K562 (cell line): ENCODE measurements at regions not wholly inside any gene's neighbourhood (a gene's known extent, or its start where the extent isn't known, plus 50 kb on each side); places are given as distances from the start of the nearest gene placed in this dataset.

Experiments
- ATAC-seq: fragments of 200-7000 bp; cut with Tn5 transposase; 3 replicates; pipeline ENCODE4 v1.9.1; 2020; ENCODE audit warnings: moderate library complexity
- BruUV-seq: library from RNA; stranded (reverse); fragments of 400-500 nt; replicated peaks from 2 replicates; lab custom pipeline; 2021; lab: Mats Ljungman, UMichigan
- CTCF ChIA-PET: fragments of 300-600 bp; formaldehyde crosslinking; extraction: SDS; loops from one replicate; lab custom pipeline; 2021; ENCODE audit warnings: low intra/inter-chr PET ratio; lab: Yijun Ruan, JAX
- POLR2A ChIA-PET: fragments of 300-600, 350-650 bp; sonication (Branson Sonifier 250); formaldehyde crosslinking; extraction: SDS; loops from one replicate; lab custom pipeline; 2021; ENCODE audit warnings: antibody characterized with exemption, inconsistent platforms; lab: Yijun Ruan, JAX
- DNase-seq, 4 experiments: peaks; one replicate each; pipeline versions ENCODE4 v3.0.0 to v3.0.0-alpha.2; 2011 to 2018; ENCODE audit warnings: low spot score in 3 of 4, mixed read lengths in 3 of 4; ENCODE audit errors: extremely low read depth in 1 of 4
- FAIRE-seq: peaks from 2 replicates; lab custom pipeline; 2011; peaks lifted over from hg19 to GRCh38; lab: Jason Lieb, UNC
- H2AFZ ChIP-seq: 2 replicates; pipeline ENCODE4 v1.6.0; 2011; ENCODE audit warnings: low read depth, low read length, control low read depth, inconsistent platforms
- H3K27ac ChIP-seq: fragments of 200-600 bp; 3 replicates; pipeline ENCODE4 v1.8.0; 2011; ENCODE audit warnings: low read depth, mild to moderate bottlenecking, control low read depth, inconsistent platforms, low read length, moderate library complexity, mixed read lengths; ENCODE audit errors: extremely low read depth
- H3K27me3 ChIP-seq, 2 experiments: fragments of 300-600 bp in 1 of 2; 2 replicates in 1 of 2; 3 replicates in 1 of 2; pipeline versions ENCODE4 v1.6.0 to v1.8.0; 2011; ENCODE audit warnings: inconsistent platforms in 2 of 2, low read length in 2 of 2, mild to moderate bottlenecking in 1 of 2, mixed read lengths in 1 of 2, moderate library complexity in 1 of 2; ENCODE audit not compliant: control insufficient read depth in 2 of 2, insufficient read depth in 2 of 2
- H3K36me3 ChIP-seq: fragments of 300-600 bp; 3 replicates; pipeline ENCODE4 v1.8.0; 2011; ENCODE audit warnings: mild to moderate bottlenecking, low read length, inconsistent platforms; ENCODE audit not compliant: control insufficient read depth, insufficient read depth
- H3K4me1 ChIP-seq, 2 experiments: fragments of 200-600 bp in 1 of 2; replicated peaks in 1 of 2; 2 replicates in 1 of 2; 3 replicates in 1 of 2; pipeline versions ENCODE4 v1.5.1 to v1.8.0; 2011; ENCODE audit warnings: inconsistent platforms in 2 of 2, low read length in 2 of 2, mild to moderate bottlenecking in 1 of 2, mixed read lengths in 1 of 2, moderate library complexity in 1 of 2; ENCODE audit not compliant: control insufficient read depth in 2 of 2, insufficient read depth in 2 of 2
- H3K4me2 ChIP-seq: 2 replicates; pipeline ENCODE4 v1.6.1; 2011; ENCODE audit warnings: low read length, control low read depth, inconsistent platforms, mixed read lengths; ENCODE audit not compliant: insufficient read depth
- H3K4me3 ChIP-seq: fragments of 200-600 bp; sonication (generic), shearing (Covaris generic); 2 replicates; pipeline ENCODE4 v1.5.1; 2016; ENCODE audit warnings: control low read depth, inconsistent platforms
- H3K79me2 ChIP-seq: fragments of 200-600 bp; 3 replicates; pipeline ENCODE4 v1.8.0; 2011; ENCODE audit warnings: low read length, inconsistent platforms; ENCODE audit not compliant: control insufficient read depth, insufficient read depth
- H3K9ac ChIP-seq, 2 experiments: 2 replicates each; pipeline versions ENCODE4 v1.6.0 to v1.6.1; 2011; ENCODE audit warnings: low read depth in 2 of 2, low read length in 2 of 2, control low read depth in 1 of 2, inconsistent platforms in 1 of 2, mild to moderate bottlenecking in 1 of 2, mixed read lengths in 1 of 2; ENCODE audit not compliant: insufficient read depth in 1 of 2
- H3K9me1 ChIP-seq: one replicate; pipeline ENCODE4 v1.6.0; 2011; ENCODE audit warnings: inconsistent platforms, mild to moderate bottlenecking, low read length, moderate library complexity; ENCODE audit not compliant: control insufficient read depth, insufficient read depth
- H3K9me3 ChIP-seq: replicated peaks from 2 replicates; pipeline ENCODE4 v1.5.1; 2011; ENCODE audit warnings: low read depth, low read length, inconsistent platforms; ENCODE audit not compliant: control insufficient read depth, insufficient read depth
- H4K20me1 ChIP-seq: replicated peaks from 2 replicates; pipeline ENCODE4 v1.6.1; 2011; ENCODE audit warnings: low read length, inconsistent platforms, mixed read lengths; ENCODE audit not compliant: control insufficient read depth, insufficient read depth
- GMEB1 ChIP-seq: fragments of 250-450 bp; sonication (Bioruptor Pico); IDR thresholded peaks from 2 replicates; pipeline ENCODE4 v1.4.0; 2020; ENCODE audit warnings: mild to moderate bottlenecking
- HOMEZ ChIP-seq: fragments of 250-450 bp; sonication (Bioruptor Pico); IDR thresholded peaks from 2 replicates; pipeline ENCODE4 v1.4.0; 2020; ENCODE audit warnings: mild to moderate bottlenecking, moderate library complexity
- KAT8 ChIP-seq: fragments of 450-650 bp; IDR thresholded peaks from 2 replicates; pipeline ENCODE4 v1.6.1; 2016; ENCODE audit warnings: low read depth, mild to moderate bottlenecking
- RBM22 ChIP-seq: fragments of 200-400 bp; formaldehyde crosslinking; IDR thresholded peaks from 2 replicates; pipeline ENCODE4 v1.6.1; 2018; ENCODE audit warnings: low read length, low read depth; ENCODE audit not compliant: poor library complexity, severe bottlenecking
- UBTF ChIP-seq, 2 experiments: IDR thresholded peaks; 2 replicates each; pipeline ENCODE4 v1.6.1; 2012; ENCODE audit warnings: improper control_type of control experiment in 2 of 2, low read depth in 2 of 2, low read length in 2 of 2, borderline replicate concordance in 1 of 2
- ZBTB40 ChIP-seq, 2 experiments: fragments of 450-650 bp in 1 of 2; sonication (generic) in 1 of 2; formaldehyde crosslinking in 1 of 2; IDR thresholded peaks; 2 replicates each; pipeline versions ENCODE4 v1.7.1 to v1.9.0; 2016 to 2022; ENCODE audit warnings: inconsistent platforms in 1 of 2, mild to moderate bottlenecking in 1 of 2, missing genetic modification reagents in 1 of 2
- WGBS: fragments of 100-300 bp; shearing (Covaris generic); methylation state at CpG from one replicate; pipeline ENCODE4 v1.1.6; 2016; ENCODE audit warnings: low coverage, mixed read lengths; ENCODE audit not compliant: insufficient coverage; ENCODE audit errors: missing lambda C conversion rate; 5-methylcytosine and 5-hydroxymethylcytosine counted together
- in situ Hi-C: fragments of 300-500 bp; cut with MboI; formaldehyde crosslinking; loops from 4 replicates; pipeline ENCODE4 v1.15.0; 2018; ENCODE audit warnings: inconsistent platforms, mixed read lengths
- intact Hi-C: fragments of 100-400 bp; cut with micrococcal nuclease; formaldehyde crosslinking; loops from 2 replicates; pipeline ENCODE4 v1.14.2; 2022

GRCh38 chr5:104431002-104431620 is 868.5 kb upstream of the NUDT12 start:
- 4% methylated on average over 4 of the region's 4 CpGs for WGBS
- Histone ChIP-seq H3K9me3 (no peaks in the 10 kb centered on the region), H4K20me1 (no peaks in the 10 kb centered on the region), H3K4me1 (no peaks in the 10 kb centered on the region), H3K9ac (no peak overlapping the region), H3K4me2 (no peak overlapping the region), H3K79me2 (no peaks in the 10 kb centered on the region), H3K9me1 (no peaks in the 10 kb centered on the region), H3K36me3 (no peaks in the 10 kb centered on the region), H2AFZ (no peak overlapping the region), H3K4me3 (no peak overlapping the region), H3K27ac (no peak overlapping the region), H3K27me3 (no peaks in the 10 kb centered on the region)
- ChIA-PET POLR2A (no interaction called here), CTCF (no interaction called here)
- no peak for ATAC-seq
- FAIRE-seq, result no peak
- in situ Hi-C loops (no loop called here), intact Hi-C loops (no loop called here)
- no TSS peak for BruUV-seq
- no peak for DNase-seq
- TF ChIP-seq KAT8 (no peak), ZBTB40 (IDR thresholded peaks at IDR 0.05) (no peak), ZBTB40 (CRISPR knock-in tag; IDR thresholded peaks at IDR 0.05) (no peak), RBM22 (no peak), UBTF (IDR thresholded peaks at IDR 0.05; ENCODE audit: borderline replicate concordance in 1 of 2, low read depth in 2 of 2, low read length in 2 of 2) (no peak), HOMEZ (CRISPR knock-in tag) (no peak), GMEB1 (no peak)
